ENCODE measurements at regions not wholly inside any gene's neighbourhood (a gene's known extent, or its start where the extent isn't known, plus 50 kb on each side); places are given as distances from the start of the nearest gene placed in this dataset.

GRCh38 chr3:39000008-39000450 is 51.7 kb downstream of the SCN11A start:
- ATAC-seq (ENCODE audit: insufficient number of reproducible peaks, low FRiP score, low read depth) (no peak), DNase-seq (ENCODE audit: low spot score) (no peak)
- TF ChIP-seq CTCF (IDR thresholded peaks at IDR 0.05) = peak; percentile 35
- Histone ChIP-seq H3K9me3 (no peaks in the 10 kb centered on the region), H3K27ac (no peak overlapping the region), H3K4me3 (no peak overlapping the region), H3K4me1 (ENCODE audit: control insufficient read depth in 1 of 2, low read depth in 2 of 2) (no peaks in the 10 kb centered on the region), H3K27me3 (replicated peaks; ENCODE audit: insufficient read depth) (no peaks in the 10 kb centered on the region), H3K36me3 (no peaks in the 10 kb centered on the region)

GRCh38 chr3:38998086-38998485 is 53.7 kb downstream of the SCN11A start:
- Histone ChIP-seq H3K27ac (no peak overlapping the region), H3K36me3 (no peaks in the 10 kb centered on the region)

GRCh38 chr3:38996193-38996592 is 55.6 kb downstream of the SCN11A start:
- DNase-seq (ENCODE audit: low spot score) = no peak
- H3K4me3 ChIP-seq = no peak overlapping the region
- H3K36me3 ChIP-seq = no peaks in the 10 kb centered on the region
- no peaks in the 10 kb centered on the region for H3K27me3 ChIP-seq (replicated peaks; ENCODE audit: insufficient read depth)
- H3K4me1 ChIP-seq (ENCODE audit: control insufficient read depth in 1 of 2, low read depth in 2 of 2) = no peaks in the 10 kb centered on the region
- H3K27ac ChIP-seq = no peak overlapping the region
- ATAC-seq (ENCODE audit: insufficient number of reproducible peaks, low FRiP score, low read depth) = no peak
- TF ChIP-seq CTCF (IDR thresholded peaks at IDR 0.05) = no peak
- no peaks in the 10 kb centered on the region for H3K9me3 ChIP-seq

More at GRCh38 chr3:38998086-38998485, 53.7 kb downstream of the SCN11A start:
- H3K9me3 ChIP-seq = no peaks in the 10 kb centered on the region
- H3K27me3 ChIP-seq (replicated peaks; ENCODE audit: insufficient read depth) = no peaks in the 10 kb centered on the region
- DNase-seq (ENCODE audit: low spot score) = no peak
- TF ChIP-seq CTCF (IDR thresholded peaks at IDR 0.05) = no peak
- H3K4me3 ChIP-seq = no peak overlapping the region
- no peak for ATAC-seq (ENCODE audit: insufficient number of reproducible peaks, low FRiP score, low read depth)
- H3K4me1 ChIP-seq (ENCODE audit: control insufficient read depth in 1 of 2, low read depth in 2 of 2) = no peaks in the 10 kb centered on the region

DNA sequence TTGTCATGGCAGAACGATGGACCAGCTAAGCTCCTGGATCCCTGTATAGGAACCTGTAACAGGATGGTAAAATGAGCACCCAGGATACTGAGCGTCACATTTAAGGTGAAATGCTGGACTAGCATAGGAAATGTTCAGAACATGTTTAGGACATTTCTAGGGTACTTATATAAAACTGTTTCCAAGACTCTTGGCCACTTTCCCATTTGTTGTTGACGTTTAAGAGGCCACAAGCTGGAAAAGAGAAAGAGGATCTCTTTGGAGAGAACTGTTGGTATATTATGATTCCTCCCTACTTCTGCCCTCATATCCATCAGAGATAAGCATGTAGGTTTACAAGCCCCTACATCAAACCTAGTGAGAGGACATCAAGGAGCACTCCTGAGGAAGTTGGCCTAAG is 57.5 kb downstream of the SCN11A start:
- no peak overlapping the region for H3K27ac ChIP-seq
- DNase-seq (ENCODE audit: low spot score) (no peak), ATAC-seq (ENCODE audit: insufficient number of reproducible peaks, low FRiP score, low read depth) (no peak)
- no peaks in the 10 kb centered on the region for H3K4me1 ChIP-seq (ENCODE audit: control insufficient read depth in 1 of 2, low read depth in 2 of 2)
- no peak for TF ChIP-seq CTCF (IDR thresholded peaks at IDR 0.05)
- no peaks in the 10 kb centered on the region for H3K9me3 ChIP-seq
- H3K4me3 ChIP-seq = no peak overlapping the region
- H3K27me3 ChIP-seq (replicated peaks; ENCODE audit: insufficient read depth) = no peaks in the 10 kb centered on the region
- H3K36me3 ChIP-seq = no peaks in the 10 kb centered on the region

GRCh38 chr3:38992117-38992760 is 59.5 kb downstream of the SCN11A start:
- Histone ChIP-seq H3K36me3 (no peaks in the 10 kb centered on the region), H3K27ac (no peak overlapping the region), H3K9me3 (no peaks in the 10 kb centered on the region), H3K27me3 (replicated peaks; ENCODE audit: insufficient read depth) (no peaks in the 10 kb centered on the region), H3K4me3 (no peak overlapping the region), H3K4me1 (ENCODE audit: control insufficient read depth in 1 of 2, low read depth in 2 of 2) (no peaks in the 10 kb centered on the region)
- no peak for TF ChIP-seq CTCF (IDR thresholded peaks at IDR 0.05)
- ATAC-seq (ENCODE audit: insufficient number of reproducible peaks, low FRiP score, low read depth) = no peak
- no peak for DNase-seq (ENCODE audit: low spot score)

Data from thoracic aorta (tissue), 2 donors.